AG08395 (cell line): ENCODE measurements at regions not wholly inside any gene's neighbourhood (a gene's known extent, or its start where the extent isn't known, plus 50 kb on each side); places are given as distances from the start of the nearest gene placed in this dataset.
"Not testable (repeated sequence)": the region's sequence is repeated elsewhere in the genome, so short reads cannot be mapped to it uniquely, and the experiment has no call there.

Source experiments
- DNase-seq: peaks from one replicate; pipeline ENCODE4 v3.0.0; 2012; ENCODE audit warnings: mixed read lengths, low spot score

DNA sequence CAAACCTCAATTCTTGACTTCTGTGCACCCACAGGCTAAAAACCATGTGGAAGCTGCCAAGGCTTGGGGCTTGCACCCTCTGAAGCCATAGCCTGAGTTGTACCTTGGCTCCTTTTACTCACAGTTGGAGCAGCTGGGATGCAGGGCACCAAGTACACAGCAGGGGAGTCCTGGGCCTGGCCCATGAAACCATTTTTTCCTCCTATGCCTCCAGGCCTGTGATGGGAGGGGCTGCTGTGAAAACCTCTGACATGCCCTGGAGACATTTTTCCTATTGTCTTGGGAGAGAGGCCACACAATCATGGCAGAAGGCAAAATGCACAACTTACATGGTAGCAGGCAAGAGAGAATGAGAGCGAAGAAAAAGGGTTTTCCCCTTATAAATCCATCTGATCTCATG lies 568.6 kb downstream of the SMARCA1 start:
- not testable (repeated sequence) for DNase-seq

DNA sequence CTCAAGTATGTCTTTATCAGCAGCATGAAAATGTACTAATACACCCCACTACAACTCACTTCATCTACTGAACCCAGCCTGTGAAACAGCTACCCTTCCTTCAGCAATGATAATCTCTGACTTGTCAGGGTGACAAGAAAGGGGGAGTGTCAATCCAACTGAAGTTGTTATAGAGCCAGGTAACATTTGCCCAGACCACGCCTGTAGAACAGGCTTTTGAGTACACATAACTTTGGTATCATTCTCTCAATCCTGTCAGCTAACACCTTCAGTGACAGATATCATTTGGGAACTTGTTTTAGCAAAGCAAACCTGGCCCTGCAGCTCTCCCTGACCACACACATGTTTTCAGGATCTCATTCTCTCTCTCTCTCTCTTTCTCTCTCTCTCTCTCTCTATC lies 592.2 kb downstream of the SMARCA1 start:
- DNase-seq = no peak

DNA sequence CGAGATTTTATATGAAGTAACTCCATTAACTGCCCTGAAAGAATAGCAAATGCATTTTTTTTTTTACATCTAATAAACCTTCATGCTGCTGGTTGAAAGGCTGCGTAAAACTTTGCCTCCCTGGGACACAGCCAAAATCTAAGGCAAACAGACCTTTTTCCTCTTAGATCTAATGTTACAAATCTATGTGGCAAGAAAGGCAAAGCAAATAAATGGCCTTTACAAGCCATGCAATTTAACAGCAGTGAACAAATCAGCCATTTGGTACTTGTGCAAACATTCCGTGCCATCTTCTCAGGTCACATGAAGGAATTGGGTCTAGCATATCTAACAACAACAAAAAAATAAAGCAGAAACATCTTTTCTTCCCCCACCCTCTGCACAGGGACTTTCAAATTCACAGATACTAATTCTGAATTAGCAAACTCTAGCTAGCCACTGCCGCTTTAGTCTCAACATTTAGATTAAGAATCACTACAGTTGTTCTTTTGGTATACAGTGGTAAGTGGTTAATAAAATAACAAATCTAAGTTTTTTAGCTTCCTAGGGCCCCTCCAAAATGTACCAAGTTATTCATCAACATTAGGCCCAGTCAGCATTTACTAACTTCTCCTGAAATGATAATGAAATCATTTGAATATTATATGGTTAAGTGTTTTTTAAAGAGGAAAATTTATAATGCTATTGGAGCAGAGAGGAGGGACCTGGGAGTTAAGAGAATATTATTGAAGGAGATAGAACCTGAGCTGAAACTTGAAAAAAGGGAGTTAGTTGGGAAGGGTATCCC lies 593.8 kb downstream of the SMARCA1 start:
- no peak for DNase-seq

DNA sequence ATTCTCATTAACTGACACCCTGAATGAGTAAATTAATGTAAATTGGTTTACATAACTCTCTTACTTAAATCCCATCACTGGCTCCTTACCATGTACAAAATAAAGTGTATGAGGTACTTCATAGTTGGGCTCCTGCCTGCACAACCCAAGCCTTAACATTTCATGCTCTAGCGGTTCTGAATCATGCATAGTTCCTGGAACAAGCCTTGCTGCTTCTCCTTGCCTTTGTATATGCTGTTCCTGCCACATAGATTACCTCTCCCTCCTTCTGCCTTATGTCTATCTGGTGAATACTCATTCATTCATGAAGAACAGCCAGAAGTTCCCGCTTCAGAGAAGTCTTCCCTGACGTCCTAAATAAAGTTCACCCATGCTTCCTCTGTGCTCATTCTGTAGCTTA lies 594.7 kb downstream of the SMARCA1 start:
- DNase-seq = no peak

DNA sequence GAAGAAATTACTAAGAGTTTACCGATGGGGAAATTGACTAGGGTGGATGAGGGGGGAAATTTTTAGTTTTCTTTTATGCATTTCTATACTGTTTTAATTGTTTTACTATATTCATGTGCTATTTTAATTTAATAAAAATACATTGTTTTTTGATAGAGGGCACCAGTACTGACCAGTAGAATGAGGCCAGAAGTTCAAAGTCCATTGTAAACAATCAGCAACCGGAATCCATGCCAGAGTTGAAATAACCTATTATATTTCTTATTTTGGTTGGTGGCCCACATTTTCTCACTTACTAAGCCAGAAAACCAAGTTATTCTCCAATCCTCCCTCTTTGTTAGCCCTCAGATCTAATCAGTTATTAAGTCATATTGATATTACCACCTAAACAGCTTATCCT lies 595.9 kb downstream of the SMARCA1 start:
- no peak for DNase-seq

DNA sequence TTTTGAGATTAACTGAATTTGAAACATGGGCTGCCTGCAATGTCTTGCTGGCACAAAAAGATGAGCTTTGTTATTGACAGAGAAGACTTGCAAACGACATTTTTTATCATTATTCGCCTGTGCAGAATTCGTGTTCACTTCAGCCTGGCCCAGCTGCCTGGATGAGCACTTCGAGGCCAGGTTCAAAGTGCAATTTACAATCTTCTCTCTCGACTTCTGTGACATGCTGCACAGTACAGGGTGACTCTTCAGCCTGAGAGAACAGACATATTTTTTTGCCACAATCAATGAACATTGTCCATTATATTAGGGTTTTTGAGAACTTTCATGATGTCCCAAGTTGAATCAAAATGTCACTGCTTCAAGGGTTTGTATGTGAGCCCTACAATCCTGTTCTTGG lies 616.5 kb downstream of the SMARCA1 start:
- DNase-seq = no peak

DNA sequence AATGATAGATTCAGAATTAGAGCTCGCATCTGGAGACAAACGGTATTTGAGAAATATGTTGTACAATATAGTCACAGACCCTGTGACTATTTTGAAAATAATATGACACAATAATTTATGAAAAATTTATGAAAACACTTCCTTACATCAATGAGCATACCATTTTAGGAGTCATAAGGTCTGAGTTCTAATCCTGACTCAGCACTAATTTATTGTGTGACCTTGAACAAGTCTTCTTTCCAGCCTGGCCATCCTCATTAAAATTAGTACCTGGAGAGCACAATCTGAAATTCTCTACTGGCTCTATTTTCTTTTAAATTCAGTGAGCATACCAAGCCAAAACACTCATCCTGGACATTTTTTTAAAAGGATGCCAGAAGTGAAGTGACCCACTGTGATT lies 622.3 kb downstream of the SMARCA1 start:
- DNase-seq = no peak

DNA sequence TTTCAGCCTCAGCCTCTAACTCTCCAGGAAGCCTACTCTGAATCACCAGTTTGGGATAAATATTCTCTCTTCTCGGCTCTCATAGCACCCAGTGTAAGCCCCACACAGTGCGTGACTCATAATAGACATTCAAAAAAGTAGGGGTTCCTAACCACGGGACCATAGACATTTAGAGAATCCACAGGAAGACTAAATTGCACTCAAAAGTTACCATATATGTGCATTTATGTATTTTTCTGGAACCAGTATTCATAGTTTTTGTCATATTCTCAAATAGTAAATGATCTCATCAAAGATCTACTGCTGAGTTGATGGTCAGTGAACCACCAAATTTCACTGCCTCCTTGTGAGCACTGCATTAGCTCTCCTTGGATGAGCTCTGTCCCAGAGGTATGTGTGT lies 625.7 kb downstream of the SMARCA1 start:
- no peak for DNase-seq

DNA sequence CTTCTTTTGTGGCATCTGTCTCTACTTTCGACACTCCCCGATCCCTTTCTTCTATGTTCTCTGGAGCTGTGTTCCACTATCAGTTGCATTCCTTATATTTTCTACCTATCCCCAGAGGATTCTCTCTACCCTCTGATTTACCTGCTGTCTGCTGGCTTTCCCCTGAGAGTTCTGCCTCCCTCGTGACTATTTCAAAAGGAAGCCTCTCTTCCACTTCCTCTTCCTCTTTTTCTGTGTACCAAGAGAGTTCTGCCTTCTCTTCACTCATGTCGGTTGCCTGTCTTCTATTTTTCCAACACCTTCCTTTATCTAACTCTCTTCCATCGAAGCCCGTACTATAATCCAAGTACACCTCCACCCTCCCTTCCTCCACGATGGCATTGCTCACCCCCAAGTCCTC lies 631.7 kb downstream of the SMARCA1 start:
- DNase-seq = no peak

DNA sequence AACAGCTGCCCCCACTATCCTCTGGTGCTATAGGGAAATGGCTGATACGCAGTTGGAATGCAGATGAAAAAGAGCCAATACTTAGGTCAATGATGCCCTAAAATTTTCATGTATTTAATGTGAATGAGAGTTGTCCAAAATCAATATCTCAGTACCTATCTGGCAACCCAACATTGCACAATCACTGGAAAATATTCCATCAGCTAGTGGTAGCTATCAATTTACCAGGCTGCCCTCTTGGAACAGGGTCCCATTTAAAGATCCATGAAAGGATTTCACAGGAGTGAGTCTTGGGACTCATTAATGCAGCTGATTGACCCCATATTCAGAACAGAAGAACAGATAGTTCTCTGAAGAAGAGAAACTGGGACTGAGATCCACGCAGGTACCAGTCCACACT lies 638.9 kb downstream of the SMARCA1 start:
- DNase-seq = no peak

DNA sequence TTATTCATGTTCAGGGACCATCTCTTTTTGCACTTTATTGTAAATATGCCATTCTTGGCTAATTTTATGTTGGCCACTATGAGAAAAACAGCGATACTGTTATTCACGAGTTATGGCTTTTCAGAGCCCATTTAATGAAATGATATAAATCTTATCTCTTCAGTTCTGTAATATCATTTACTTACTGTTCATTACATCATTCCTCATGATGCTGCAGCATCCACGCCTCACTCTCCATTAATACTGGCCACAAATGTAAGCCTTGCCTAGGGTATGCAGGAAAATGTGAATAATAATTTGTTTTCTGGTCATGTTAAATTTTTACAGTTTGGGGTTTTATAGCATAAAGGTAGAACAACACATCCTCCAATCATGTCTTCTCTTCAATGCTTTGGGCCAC lies 639.6 kb downstream of the SMARCA1 start:
- no peak for DNase-seq

DNA sequence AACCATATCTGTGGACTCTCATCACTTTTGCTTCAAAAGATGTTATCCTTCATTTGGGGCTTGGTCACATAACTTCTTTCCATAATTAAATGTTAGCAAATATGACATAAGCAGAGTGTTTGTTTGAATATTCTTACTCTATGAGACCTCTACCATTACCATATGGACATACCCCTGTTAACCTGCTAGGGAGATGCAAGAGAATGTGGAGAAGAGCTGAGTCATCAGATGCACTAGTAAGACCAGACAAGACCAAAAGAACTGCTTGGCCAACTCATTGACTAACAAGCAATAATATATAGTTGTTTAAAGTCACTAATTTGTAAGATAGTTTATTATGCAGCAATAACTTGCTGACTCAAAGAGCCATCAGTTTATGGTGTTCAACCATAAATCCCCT lies 652.9 kb downstream of the SMARCA1 start:
- DNase-seq = no peak

DNA sequence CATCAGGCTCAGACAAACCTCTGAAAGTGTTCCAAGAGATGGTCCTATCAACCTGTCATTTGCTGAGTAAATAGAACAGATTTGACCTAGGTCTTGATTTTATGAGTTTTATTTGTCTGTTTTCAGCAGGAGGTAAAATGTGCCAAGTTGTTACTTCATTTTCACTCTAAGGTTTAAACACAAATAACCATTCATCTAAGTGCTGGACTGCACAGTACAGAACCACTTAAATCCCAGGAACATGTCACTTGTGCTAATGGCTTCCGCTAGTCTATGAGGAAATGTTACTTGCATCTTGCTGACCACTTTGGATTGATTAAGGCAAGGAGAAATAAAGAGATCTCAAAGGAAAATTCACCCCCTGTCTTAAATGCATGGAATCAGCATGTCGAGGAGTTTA lies 660.7 kb downstream of the SMARCA1 start:
- no peak for DNase-seq

DNA sequence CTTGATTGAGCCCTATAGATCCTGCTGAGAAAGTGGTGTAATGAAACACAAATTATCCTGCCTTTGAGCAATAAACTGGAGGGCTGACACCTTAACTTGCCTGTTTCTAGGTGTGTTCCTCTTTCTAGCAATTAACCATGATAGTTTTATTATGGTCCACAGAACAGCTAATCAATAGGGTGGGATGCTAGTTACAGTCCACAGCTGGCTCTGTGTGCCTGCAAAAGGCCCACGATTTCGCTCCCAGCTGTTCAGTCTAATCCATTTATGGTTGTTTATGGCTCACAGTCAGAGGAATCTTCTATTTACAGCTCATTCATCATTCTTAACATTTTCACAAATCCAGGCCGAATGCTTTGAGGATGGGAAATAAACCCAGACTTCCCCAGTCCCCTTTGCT lies 674.9 kb downstream of the SMARCA1 start:
- no peak for DNase-seq

DNA sequence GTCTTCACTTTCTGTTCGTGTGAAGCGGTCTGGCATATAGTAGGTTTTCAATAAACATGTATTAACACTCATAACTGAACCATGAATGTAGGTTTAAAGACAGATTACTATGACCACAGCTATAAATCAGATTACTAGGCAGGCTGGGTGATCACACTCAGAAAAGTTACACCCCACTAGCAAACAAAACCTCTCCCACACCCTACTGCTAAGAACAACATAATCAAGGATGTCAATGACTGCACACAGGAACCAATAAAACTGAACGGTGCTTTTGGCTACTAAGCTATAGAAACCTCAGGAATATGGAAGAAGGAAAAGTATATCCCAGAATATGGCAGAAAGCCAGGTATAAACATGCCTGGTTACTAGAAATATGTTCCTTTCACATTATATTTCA lies 676.9 kb downstream of the SMARCA1 start:
- DNase-seq = no peak

DNA sequence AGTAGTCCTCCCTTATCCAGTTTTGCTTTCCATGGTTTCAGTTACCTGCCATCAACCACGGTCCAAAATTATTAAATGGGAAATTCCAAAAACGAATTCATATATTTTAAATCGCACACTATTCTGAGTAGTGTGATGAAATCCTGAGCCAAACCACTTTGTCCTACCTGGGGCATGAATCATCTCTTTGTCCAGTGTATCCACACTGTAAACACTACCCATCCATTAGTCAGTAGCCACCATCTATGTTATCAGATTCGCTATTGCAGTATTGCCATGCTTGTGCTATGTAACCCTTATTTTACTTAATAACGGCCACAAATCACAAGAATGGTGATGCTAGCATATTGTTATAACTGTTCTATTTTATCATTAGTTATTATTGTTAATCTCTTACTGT lies 704.6 kb downstream of the SMARCA1 start:
- DNase-seq = no peak

DNA sequence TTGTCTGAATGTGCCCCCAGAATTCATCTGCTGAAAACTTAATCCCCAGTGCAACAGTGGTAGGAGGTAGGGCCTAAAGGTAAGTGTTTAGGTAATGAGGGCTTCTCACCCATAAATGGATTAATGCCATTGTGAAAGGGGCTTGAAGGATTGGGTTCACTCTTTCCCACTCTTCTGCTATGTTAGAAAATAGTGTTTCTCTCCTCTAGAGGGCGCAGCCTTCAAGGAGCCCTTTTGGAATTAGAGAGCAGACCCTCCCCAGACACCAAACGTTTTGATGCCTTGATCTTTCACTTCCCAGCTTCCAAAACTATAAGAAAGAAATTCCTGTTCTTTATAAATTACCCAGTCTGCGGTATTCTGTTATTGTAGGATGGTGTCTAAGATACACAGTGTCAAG lies 706.4 kb downstream of the SMARCA1 start:
- no peak for DNase-seq

DNA sequence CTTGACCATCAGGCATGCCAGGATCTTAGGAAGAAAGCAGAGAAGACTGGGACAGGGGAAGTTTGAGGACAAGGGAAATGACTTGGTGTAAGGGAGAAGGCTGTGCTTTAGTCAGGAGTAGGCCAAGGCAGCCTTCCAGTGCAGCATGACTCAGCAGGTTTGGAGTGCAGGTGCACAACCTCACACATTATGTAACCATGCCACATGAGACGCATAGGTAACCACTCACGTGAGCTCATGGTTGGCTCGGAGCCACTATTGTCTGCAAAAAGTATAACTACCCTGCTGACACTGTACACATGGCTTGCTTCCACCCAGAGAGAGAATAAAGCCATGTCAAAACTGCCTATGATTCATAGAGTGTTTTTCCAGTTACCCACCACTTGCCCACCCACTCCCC lies 715.9 kb downstream of the SMARCA1 start:
- no peak for DNase-seq

DNA sequence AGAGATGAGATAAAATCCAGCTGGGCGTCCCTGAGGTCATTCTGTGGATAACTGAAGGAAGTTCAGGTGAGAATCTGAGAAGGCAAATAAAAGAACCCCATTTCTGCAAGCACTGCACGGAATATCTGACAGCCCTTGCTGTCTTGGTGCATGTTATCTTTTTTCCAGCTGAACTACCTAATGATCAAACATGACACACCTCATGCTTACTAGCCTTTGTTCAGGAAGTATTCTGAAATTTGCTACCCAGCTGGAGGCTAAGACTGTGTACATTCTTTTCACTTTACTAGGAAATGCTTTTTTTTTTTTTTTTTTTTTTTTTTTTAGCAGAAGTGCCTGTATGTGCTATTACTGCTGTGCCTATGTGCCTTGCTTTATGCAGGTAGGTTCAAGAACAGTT lies 718.1 kb downstream of the SMARCA1 start:
- DNase-seq = no peak

DNA sequence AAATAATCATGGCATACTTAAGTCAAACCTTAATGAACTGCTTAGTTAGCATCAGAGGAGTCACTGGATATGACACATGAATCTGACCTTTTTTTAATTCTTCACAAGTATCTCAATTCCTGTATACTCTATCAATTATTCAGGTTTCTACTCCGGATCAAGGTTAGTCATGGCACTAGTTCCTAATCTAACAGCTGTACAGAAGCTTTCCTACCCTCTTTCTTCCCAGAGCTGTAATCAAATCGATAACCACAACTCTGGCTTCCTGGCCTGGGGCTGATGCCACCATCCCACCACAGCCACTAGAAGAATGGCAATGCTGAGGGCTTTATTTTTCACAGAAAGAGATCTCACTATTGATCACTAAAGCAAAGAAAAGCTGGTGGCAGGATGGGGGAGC lies 718.5 kb downstream of the SMARCA1 start:
- no peak for DNase-seq

DNA sequence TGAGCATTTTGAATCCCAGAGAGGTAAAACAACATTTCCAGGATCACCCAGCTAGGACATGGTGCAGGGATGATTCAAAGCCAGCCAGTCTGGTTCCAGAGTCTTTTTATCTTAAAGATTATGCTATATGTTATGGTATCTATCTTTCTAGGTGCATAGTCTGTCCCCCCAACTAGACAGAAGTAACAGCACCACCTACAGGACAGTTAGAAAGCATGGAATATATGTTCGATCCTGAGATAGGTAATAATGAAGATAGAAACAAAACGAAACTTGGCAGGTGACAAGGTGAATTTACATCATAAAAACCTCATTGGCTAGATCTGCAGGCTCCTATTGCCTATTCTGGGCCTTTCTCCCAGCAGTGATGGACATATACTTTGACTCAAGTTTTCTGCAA lies 723.2 kb downstream of the SMARCA1 start:
- no peak for DNase-seq

DNA sequence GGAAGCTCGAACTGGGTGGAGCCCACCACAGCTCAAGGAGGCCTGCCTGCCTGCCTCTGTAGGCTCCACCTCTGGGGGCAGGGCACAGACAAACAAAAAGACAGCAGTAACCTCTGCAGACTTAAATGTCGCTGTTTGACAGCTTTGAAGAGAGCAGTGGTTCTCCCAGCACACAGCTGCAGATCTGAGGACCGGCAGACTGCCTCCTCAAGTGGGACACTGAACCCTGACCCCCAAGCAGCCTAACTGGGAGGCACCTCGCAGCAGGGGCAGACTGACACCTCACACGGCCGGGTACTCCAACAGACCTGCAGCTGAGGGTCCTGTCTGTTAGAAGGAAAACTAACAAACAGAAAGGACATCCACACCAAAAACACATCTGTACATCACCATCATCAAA lies 730.9 kb upstream of the ACTRT1 start:
- not testable (repeated sequence) for DNase-seq

DNA sequence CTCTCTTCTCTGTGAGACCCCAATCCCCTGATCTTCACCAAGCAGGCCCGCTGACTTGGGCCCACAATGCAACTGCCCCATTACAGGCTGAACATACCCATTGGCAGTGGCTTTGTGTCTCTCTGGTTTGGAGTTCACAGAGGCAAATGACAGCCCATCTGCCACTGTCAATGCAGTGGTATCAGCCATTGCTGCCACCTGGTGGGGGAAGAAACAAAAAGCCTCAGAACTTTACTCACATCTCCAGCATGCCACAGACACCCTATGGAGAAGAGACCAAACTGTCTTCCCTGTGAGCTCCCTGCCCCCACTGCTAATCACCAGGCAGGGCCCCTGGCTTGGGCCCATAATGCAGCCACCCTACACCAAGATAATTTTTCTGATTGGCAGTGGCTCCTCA lies 729.3 kb upstream of the ACTRT1 start:
- no peak for DNase-seq

DNA sequence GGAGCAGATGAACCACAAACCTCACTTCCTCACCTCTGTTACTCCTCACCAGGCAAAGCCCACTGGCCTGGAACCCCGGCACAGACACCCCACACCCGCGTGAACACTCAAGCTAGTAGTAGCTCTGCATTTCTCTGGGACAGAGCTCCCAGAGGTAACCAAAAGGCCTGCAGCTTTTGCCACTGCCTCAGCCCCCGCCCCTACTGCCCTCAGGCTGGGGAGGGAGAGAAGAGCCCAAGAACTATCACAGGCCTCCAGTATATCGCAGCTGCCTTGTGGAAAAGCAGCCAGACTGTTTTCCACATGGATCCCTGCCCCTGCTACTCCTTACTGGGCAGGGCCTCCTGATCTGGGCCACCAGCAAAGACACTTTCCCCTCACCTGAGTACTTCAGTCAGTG lies 728.7 kb upstream of the ACTRT1 start:
- no peak for DNase-seq

DNA sequence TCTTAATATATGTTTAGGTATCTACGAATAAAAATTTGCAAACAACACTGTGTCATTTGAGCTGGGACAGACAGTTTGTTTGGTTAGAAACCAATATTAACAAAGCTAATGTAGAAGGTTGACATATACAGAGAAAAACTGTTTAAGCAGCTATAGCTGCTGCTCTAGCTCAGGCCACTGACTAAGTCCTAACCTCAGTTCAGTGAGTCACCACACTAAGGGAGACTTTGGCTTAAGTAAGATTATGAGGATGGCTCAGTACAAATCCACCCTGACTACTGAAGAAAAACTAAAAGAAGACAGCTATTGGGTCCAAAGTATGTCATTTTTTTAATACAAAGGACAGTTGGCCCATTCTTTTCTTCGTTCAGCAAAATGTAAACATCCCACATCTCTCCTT lies 717.3 kb upstream of the ACTRT1 start:
- DNase-seq = no peak
